GM13976 (cell line): ENCODE measurements at regions not wholly inside any gene's neighbourhood (a gene's known extent, or its start where the extent isn't known, plus 50 kb on each side); places are given as distances from the start of the nearest gene placed in this dataset.

Experiments
- DNase-seq: peaks from one replicate; pipeline ENCODE4 v3.0.0; 2012; ENCODE audit warnings: low spot score
- CTCF ChIP-seq: IDR thresholded peaks from 2 replicates; pipeline ENCODE4 v1.5.1; 2012; ENCODE audit warnings: borderline replicate concordance, mild to moderate bottlenecking; ENCODE audit not compliant: insufficient read depth; ENCODE audit errors: extremely low read depth, missing control alignments, control extremely low read depth
- in situ Hi-C: fragments of 300-500 bp; cut with MboI; formaldehyde crosslinking; loops from one replicate; pipeline ENCODE4 v1.12.0; 2022; ENCODE audit warnings: low sequenced_read_pairs, mixed read lengths, inconsistent platforms; ENCODE audit not compliant: unreplicated experiment

GRCh38 chr3:178226094-178226493, 310.1 kb upstream of the KCNMB2 start:
- TF ChIP-seq CTCF, result no peak
- no peak for DNase-seq
- in situ Hi-C loops, result no loop called here

GRCh38 chr3:178231645-178232044, 304.6 kb upstream of the KCNMB2 start:
- in situ Hi-C loops, result no loop called here
- TF ChIP-seq CTCF, result no peak
- no peak for DNase-seq

- no peak for TF ChIP-seq CTCF
- in situ Hi-C loops, result no loop called here
- DNase-seq, result no peak
Observed at GRCh38 chr3:178233371-178234071, 302.7 kb upstream of the KCNMB2 start.

GRCh38 chr3:178236555-178237277, 299.5 kb upstream of the KCNMB2 start:
- in situ Hi-C loops, result no loop called here
- TF ChIP-seq CTCF, result no peak

GRCh38 chr3:178238179-178238578, 298.1 kb upstream of the KCNMB2 start:
- in situ Hi-C loops, result no loop called here
- no peak for TF ChIP-seq CTCF
- no peak for DNase-seq

More at GRCh38 chr3:178236555-178237277, 299.5 kb upstream of the KCNMB2 start:
- no peak for DNase-seq

GRCh38 chr3:178244733-178245709, 291.2 kb upstream of the KCNMB2 start:
- no peak for DNase-seq
- no peak for TF ChIP-seq CTCF
- in situ Hi-C loops, result no loop called here
